Prostate gland (tissue), 2 donors: ENCODE measurements at regions not wholly inside any gene's neighbourhood (a gene's known extent, or its start where the extent isn't known, plus 50 kb on each side); places are given as distances from the start of the nearest gene placed in this dataset.

Experiments
- DNase-seq: peaks from one replicate; pipeline ENCODE4 v3.0.0-alpha.2; 2019; ENCODE audit warnings: low spot score
- H3K27ac ChIP-seq, 2 donors: fragments of 200-600 bp; sonication (generic); 2 replicates each; pipeline ENCODE4 v1.5.1; 2017 to 2019
- H3K27me3 ChIP-seq: fragments of 200-600 bp; sonication (generic); replicated peaks from 2 replicates; pipeline ENCODE4 v1.5.1; 2019; ENCODE audit not compliant: insufficient read depth
- H3K36me3 ChIP-seq, 2 donors: fragments of 200-600 bp; sonication (generic); 1 replicate in 1 of 2; 2 replicates in 1 of 2; pipeline versions ENCODE4 v1.5.1 to v1.8.1; 2017 to 2019
- H3K4me1 ChIP-seq: fragments of 200-600 bp; sonication (generic); replicated peaks from 2 replicates; pipeline ENCODE4 v1.5.1; 2019
- H3K4me3 ChIP-seq, 2 donors: fragments of 200-600 bp; sonication (generic); 2 replicates each; pipeline ENCODE4 v1.5.1; 2017 to 2019
- H3K9me3 ChIP-seq: fragments of 200-600 bp; sonication (generic); 2 replicates; pipeline ENCODE4 v1.5.1; 2017
- POLR2A ChIP-seq: fragments of 450-650 bp; IDR thresholded peaks from one replicate; pipeline ENCODE4 v1.6.1; 2016; ENCODE audit warnings: antibody characterized with exemption, mild to moderate bottlenecking
- POLR2AphosphoS5 ChIP-seq: sonication (generic); formaldehyde crosslinking; IDR thresholded peaks from one replicate; pipeline ENCODE4 v1.6.1; 2017; ENCODE audit warnings: antibody characterized with exemption
- WGBS: methylation state at CpG from one replicate; pipeline ENCODE4 v1.1.5; 2018; 5-methylcytosine and 5-hydroxymethylcytosine counted together
- intact Hi-C: fragments of 100-400 bp; cut with DNase I; formaldehyde crosslinking; loops from one replicate; pipeline ENCODE4 v1.14.2; 2022
- TF ChIP-seq, protein P1 (sequence below), 4 experiments: fragments of 200-600 bp in 2 of 4; fragments of 450-650 bp in 2 of 4; sonication (generic) in 2 of 4; IDR thresholded peaks; 1 replicate in 3 of 4; 2 replicates in 1 of 4; pipeline ENCODE4 v1.5.1; 2016 to 2019; ENCODE audit warnings: antibody characterized with exemption in 4 of 4, mild to moderate bottlenecking in 2 of 4, moderate library complexity in 2 of 4

DNA sequence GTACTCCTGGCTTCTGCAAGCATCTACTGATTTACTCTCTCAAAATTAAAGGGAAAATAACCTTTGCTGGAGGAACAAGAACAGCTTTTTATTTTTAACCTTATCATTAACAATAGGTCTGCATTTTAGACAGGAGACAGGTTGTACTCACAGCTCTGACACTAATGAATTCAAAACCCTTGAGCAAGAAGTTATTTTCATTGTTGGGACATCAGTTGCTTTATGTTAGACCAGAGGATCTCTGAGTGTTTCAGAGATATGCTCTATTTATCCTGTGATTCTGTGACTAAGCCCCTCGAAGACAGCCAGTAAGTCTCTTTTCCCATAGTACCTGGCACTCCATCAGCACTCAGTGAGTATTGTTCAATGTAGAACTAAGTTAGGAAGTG, 190.2 kb upstream of the PCSK5 start:
- no peaks in the 10 kb centered on the region for H3K27me3 ChIP-seq
- no peaks in the 10 kb centered on the region for H3K9me3 ChIP-seq
- H3K27ac ChIP-seq, result no peak overlapping the region
- H3K4me1 ChIP-seq, result no peaks in the 10 kb centered on the region
- TF ChIP-seq POLR2A (no peak), POLR2AphosphoS5 (no peak)
- TF ChIP-seq, protein P1, sequence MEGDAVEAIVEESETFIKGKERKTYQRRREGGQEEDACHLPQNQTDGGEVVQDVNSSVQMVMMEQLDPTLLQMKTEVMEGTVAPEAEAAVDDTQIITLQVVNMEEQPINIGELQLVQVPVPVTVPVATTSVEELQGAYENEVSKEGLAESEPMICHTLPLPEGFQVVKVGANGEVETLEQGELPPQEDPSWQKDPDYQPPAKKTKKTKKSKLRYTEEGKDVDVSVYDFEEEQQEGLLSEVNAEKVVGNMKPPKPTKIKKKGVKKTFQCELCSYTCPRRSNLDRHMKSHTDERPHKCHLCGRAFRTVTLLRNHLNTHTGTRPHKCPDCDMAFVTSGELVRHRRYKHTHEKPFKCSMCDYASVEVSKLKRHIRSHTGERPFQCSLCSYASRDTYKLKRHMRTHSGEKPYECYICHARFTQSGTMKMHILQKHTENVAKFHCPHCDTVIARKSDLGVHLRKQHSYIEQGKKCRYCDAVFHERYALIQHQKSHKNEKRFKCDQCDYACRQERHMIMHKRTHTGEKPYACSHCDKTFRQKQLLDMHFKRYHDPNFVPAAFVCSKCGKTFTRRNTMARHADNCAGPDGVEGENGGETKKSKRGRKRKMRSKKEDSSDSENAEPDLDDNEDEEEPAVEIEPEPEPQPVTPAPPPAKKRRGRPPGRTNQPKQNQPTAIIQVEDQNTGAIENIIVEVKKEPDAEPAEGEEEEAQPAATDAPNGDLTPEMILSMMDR (IDR thresholded peaks at IDR 0.05), result no peak
- WGBS, result 77% methylated on average over 1 of the region's 1 CpG
- DNase-seq, result no peak
- no peaks in the 10 kb centered on the region for H3K36me3 ChIP-seq
- intact Hi-C loops, result no loop called here
- H3K4me3 ChIP-seq, result no peak overlapping the region

DNA sequence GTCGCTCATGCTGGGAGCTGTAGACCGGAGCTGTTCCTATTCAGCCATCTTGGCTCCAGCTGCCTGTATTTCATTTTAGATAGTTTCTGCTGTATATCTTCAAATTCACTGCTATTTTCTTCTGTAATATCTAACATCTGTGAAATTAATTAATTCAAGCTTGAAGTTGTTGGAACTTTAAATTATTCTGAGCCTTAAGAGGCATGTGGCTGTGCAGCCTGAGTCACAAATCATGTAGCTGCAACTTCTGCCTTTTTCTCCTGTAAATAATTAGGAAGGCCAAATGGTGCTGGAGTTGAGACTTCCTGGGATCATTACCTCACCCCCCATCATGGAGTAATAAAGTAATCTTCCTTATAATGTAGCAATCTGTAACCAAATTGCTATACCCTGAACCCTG, 183.3 kb upstream of the PCSK5 start:
- TF ChIP-seq, protein P1 (IDR thresholded peaks at IDR 0.05), result no peak
- TF ChIP-seq POLR2A (no peak), POLR2AphosphoS5 (no peak)
- no peak overlapping the region for H3K27ac ChIP-seq
- no peak for DNase-seq
- H3K36me3 ChIP-seq, result no peaks in the 10 kb centered on the region
- 94% methylated on average over 2 of the region's 2 CpGs for WGBS
- H3K9me3 ChIP-seq, result no peaks in the 10 kb centered on the region
- intact Hi-C loops, result no loop called here
- H3K4me3 ChIP-seq, result no peak overlapping the region
- H3K27me3 ChIP-seq, result no peaks in the 10 kb centered on the region
- no peaks in the 10 kb centered on the region for H3K4me1 ChIP-seq

DNA sequence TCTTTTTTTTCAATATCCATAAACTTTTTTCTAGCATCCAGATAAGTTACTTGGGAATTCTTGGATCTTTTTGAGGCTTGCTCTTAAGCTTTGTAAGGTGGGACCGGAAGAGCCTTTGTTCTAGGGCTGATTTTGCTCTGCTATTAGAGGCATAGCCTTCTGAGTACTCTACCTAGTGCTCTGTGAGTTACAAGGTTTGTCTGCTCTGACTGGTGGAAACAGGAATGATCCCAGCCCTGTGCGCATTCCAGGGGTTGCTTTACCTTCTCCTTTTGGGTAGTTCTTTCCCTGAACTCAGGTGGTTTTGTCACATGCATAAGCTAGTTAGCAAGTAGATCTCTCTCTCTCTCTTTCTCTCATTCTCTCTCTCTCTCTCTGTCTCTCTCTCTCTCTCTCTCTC, 180.8 kb upstream of the PCSK5 start:
- Histone ChIP-seq H3K27me3 (no peaks in the 10 kb centered on the region), H3K27ac (no peak overlapping the region), H3K4me1 (no peaks in the 10 kb centered on the region), H3K9me3 (no peaks in the 10 kb centered on the region), H3K4me3 (no peak overlapping the region), H3K36me3 (no peaks in the 10 kb centered on the region)
- WGBS, result 93% methylated on average over 2 of the region's 2 CpGs
- no peak for TF ChIP-seq POLR2AphosphoS5
- TF ChIP-seq, protein P1 (IDR thresholded peaks at IDR 0.05), result no peak
- no peak for TF ChIP-seq POLR2A
- DNase-seq, result no peak
- intact Hi-C loops, result no loop called here

DNA sequence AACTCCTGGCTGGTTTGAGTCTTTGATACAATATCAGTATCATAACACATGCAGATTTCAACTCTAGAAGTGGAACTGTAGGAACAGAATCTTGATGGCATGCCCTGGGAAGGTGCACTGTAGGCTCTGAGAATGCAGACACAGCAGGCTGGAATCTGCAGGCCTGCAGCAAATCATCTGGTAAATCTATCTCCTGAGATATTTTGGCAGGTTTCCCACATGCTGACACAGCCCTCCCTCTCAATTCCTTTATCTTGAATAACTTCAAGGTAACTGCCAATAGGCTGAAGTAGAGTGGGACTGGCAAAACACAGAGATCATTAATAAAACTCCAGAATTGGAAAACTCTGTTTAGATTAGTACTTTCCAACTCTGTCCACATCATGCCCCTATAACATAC, 177.8 kb upstream of the PCSK5 start:
- intact Hi-C loops, result no loop called here
- no peak for TF ChIP-seq POLR2AphosphoS5
- no peak for TF ChIP-seq POLR2A
- TF ChIP-seq, protein P1 (IDR thresholded peaks at IDR 0.05), result no peak
- H3K27ac ChIP-seq, result no peak overlapping the region
- no peak for DNase-seq
- no peaks in the 10 kb centered on the region for H3K4me1 ChIP-seq
- H3K9me3 ChIP-seq, result no peaks in the 10 kb centered on the region
- no peak overlapping the region for H3K4me3 ChIP-seq
- no peaks in the 10 kb centered on the region for H3K36me3 ChIP-seq
- H3K27me3 ChIP-seq, result no peaks in the 10 kb centered on the region

DNA sequence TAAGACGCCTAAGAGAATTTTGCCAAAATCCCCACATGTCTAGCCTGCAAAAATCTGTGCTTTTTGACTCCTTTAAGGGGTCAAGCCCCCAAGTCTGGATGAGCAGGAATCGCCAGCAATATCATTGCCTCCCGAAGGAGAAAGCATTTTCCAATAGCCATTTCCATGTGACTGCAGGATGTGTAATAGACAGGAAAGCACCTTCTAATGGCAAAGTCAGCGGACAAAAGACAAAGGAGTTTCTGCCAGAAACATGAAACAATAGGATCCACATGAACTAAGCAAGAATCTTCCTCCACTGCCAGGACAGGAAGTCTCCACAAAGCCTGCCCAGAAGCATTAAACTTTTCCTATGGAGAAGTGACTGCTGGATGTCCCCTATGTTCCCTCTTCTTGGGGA, 177.1 kb upstream of the PCSK5 start:
- TF ChIP-seq POLR2A, result no peak
- TF ChIP-seq POLR2AphosphoS5, result no peak
- TF ChIP-seq, protein P1 (IDR thresholded peaks at IDR 0.05), result no peak
- Histone ChIP-seq H3K27me3 (no peaks in the 10 kb centered on the region), H3K27ac (no peak overlapping the region), H3K9me3 (no peaks in the 10 kb centered on the region), H3K36me3 (no peaks in the 10 kb centered on the region), H3K4me1 (no peaks in the 10 kb centered on the region), H3K4me3 (no peak overlapping the region)
- 91% methylated on average over 4 of the region's 4 CpGs for WGBS
- DNase-seq, result no peak
- intact Hi-C loops, result no loop called here
